ENCODE measurements at regions not wholly inside any gene's neighbourhood (a gene's known extent, or its start where the extent isn't known, plus 50 kb on each side); places are given as distances from the start of the nearest gene placed in this dataset.
"Not testable (repeated sequence)": the region's sequence is repeated elsewhere in the genome, so short reads cannot be mapped to it uniquely, and the experiment has no call there.

DNA sequence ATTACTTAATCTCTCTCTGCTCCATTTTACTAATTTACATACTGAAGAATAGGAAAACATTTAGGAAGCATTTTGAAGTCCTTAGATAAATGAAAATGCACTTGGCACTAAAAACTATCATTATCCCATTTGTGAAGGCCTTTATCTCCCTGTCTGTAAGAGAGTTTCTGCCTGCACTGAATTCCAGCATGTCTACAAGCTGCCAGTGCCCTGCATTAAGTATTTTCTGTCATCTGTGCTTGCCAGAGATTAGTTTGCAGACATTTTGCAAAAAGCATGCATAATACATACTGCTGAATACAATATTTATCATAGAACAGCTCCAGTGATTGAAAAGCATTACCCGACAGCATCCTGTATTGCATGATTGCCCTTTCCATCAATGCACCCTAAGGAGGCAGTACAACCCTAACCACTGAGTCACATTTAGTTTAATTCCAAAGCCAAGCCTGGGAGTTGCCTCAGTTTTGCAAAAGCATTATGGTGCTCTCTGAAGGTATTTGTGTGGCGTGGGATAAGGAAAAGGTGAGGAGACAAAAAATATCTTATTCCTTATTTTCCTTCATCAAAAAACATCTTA, 280.2 kb upstream of the TOM1L1 start:
- Histone ChIP-seq H3K9ac (ENCODE audit: insufficient read depth, low read length) (no peak overlapping the region), H3K4me2 (ENCODE audit: extremely low read depth, insufficient read depth, low read length) (no peak overlapping the region), H4K20me1 (ENCODE audit: control insufficient read depth, extremely low read depth, insufficient read depth, low read length) (no peaks in the 10 kb centered on the region), H3K4me3 (replicated peaks in 1 of 4; ENCODE audit: control extremely low read depth in 1 of 4, insufficient read depth in 1 of 4, low read depth in 3 of 4, low read length in 4 of 4) (no peak overlapping the region), H3K4me1 (ENCODE audit: control insufficient read depth, extremely low read depth, insufficient read depth, low read length) (no peaks in the 10 kb centered on the region), H3K9me3 (ENCODE audit: control insufficient read depth, insufficient read depth, low read depth, low read length) (no peaks in the 10 kb centered on the region), H3K27ac (ENCODE audit: insufficient read depth, low read length) (no peak overlapping the region), H3K36me3 (ENCODE audit: control insufficient read depth, insufficient read depth, low read length) (no peaks in the 10 kb centered on the region), H2AFZ (ENCODE audit: low read length) (no peak overlapping the region), H3K27me3 (ENCODE audit: control insufficient read depth, insufficient read depth, low read length) (no peaks in the 10 kb centered on the region), H3K79me2 (ENCODE audit: control insufficient read depth, insufficient read depth, low read length) (no peaks in the 10 kb centered on the region)
- TF ChIP-seq CTCF (conservative IDR thresholded peaks at IDR 0.05 in 1 of 2, IDR thresholded peaks at IDR 0.05 in 1 of 2; ENCODE audit: low read depth in 1 of 2, low read length in 2 of 2) (no peak), EZH2 (IDR thresholded peaks at IDR 0.05; ENCODE audit: low read length, missing control alignments) (no peak)
- no peak for DNase-seq (ENCODE audit: low read depth in 2 of 2)

DNA sequence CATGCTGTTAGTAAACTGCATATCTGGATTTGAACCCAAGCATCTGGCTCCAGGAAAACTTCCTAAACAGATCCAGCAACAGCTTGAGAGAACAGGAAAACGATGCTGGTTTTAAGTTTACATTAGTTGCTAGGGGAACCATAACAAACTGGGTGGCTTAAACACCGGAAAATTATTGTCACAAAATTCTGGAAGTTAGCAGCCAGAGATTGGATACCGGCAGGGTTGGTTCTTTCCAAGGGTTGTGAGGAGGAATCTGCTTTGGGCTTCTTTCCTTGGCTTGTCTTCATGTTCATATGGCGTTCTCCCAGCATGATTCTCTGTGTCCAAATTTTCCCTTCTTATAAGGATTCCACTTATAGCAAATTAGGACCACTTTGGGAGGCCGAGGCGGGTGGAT, 276.9 kb upstream of the TOM1L1 start:
- H3K9ac ChIP-seq (ENCODE audit: insufficient read depth, low read length) = no peak overlapping the region
- no peak for TF ChIP-seq EZH2 (IDR thresholded peaks at IDR 0.05; ENCODE audit: low read length, missing control alignments)
- no peak for TF ChIP-seq CTCF (conservative IDR thresholded peaks at IDR 0.05 in 1 of 2, IDR thresholded peaks at IDR 0.05 in 1 of 2; ENCODE audit: low read depth in 1 of 2, low read length in 2 of 2)
- DNase-seq (ENCODE audit: low read depth in 2 of 2) = no peak
- H3K27me3 ChIP-seq (ENCODE audit: control insufficient read depth, insufficient read depth, low read length) = no peaks in the 10 kb centered on the region
- H4K20me1 ChIP-seq (ENCODE audit: control insufficient read depth, extremely low read depth, insufficient read depth, low read length) = no peaks in the 10 kb centered on the region
- no peak overlapping the region for H2AFZ ChIP-seq (ENCODE audit: low read length)
- H3K4me2 ChIP-seq (ENCODE audit: extremely low read depth, insufficient read depth, low read length) = no peak overlapping the region
- H3K36me3 ChIP-seq (ENCODE audit: control insufficient read depth, insufficient read depth, low read length) = no peaks in the 10 kb centered on the region
- H3K27ac ChIP-seq (ENCODE audit: insufficient read depth, low read length) = no peak overlapping the region
- no peaks in the 10 kb centered on the region for H3K79me2 ChIP-seq (ENCODE audit: control insufficient read depth, insufficient read depth, low read length)
- H3K4me3 ChIP-seq (replicated peaks in 1 of 4; ENCODE audit: control extremely low read depth in 1 of 4, insufficient read depth in 1 of 4, low read depth in 3 of 4, low read length in 4 of 4) = no peak overlapping the region
- H3K4me1 ChIP-seq (ENCODE audit: control insufficient read depth, extremely low read depth, insufficient read depth, low read length) = no peaks in the 10 kb centered on the region
- no peaks in the 10 kb centered on the region for H3K9me3 ChIP-seq (ENCODE audit: control insufficient read depth, insufficient read depth, low read depth, low read length)

DNA sequence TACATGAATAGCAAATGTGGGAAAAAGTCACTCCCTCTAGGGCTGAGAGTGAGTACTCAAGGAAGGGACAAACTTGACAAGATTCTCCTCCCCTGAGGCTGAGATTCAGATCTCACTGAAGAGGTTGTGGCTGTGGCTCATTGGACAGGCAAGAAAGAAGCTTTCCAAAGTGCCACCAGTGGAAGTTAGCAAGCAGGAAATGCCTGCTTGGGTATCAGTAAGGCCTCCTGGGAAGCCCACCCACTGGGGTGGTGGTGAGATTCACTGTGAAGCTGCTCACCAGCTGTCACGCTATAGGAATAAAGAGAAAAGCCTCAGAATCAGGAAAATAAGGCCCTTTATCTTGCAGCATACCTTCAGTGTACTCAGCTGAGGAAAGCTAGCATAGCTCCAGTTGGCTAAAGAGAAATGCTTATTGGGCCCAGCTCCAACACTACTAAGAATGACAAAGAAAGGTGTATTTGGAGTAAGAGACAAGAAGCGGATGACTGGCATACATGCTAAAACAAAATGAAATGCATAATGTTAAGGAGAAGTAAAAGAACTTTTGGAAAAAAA, 274.4 kb upstream of the TOM1L1 start:
- Histone ChIP-seq H2AFZ (ENCODE audit: low read length) (no peak overlapping the region), H4K20me1 (ENCODE audit: control insufficient read depth, extremely low read depth, insufficient read depth, low read length) (no peaks in the 10 kb centered on the region), H3K4me2 (ENCODE audit: extremely low read depth, insufficient read depth, low read length) (no peak overlapping the region), H3K79me2 (ENCODE audit: control insufficient read depth, insufficient read depth, low read length) (no peaks in the 10 kb centered on the region), H3K27ac (ENCODE audit: insufficient read depth, low read length) (no peak overlapping the region), H3K4me1 (ENCODE audit: control insufficient read depth, extremely low read depth, insufficient read depth, low read length) (no peaks in the 10 kb centered on the region), H3K9me3 (ENCODE audit: control insufficient read depth, insufficient read depth, low read depth, low read length) (no peaks in the 10 kb centered on the region), H3K4me3 (replicated peaks in 1 of 4; ENCODE audit: control extremely low read depth in 1 of 4, insufficient read depth in 1 of 4, low read depth in 3 of 4, low read length in 4 of 4) (no peak overlapping the region), H3K36me3 (ENCODE audit: control insufficient read depth, insufficient read depth, low read length) (no peaks in the 10 kb centered on the region), H3K27me3 (ENCODE audit: control insufficient read depth, insufficient read depth, low read length) (no peaks in the 10 kb centered on the region), H3K9ac (ENCODE audit: insufficient read depth, low read length) (no peak overlapping the region)
- TF ChIP-seq EZH2 (IDR thresholded peaks at IDR 0.05; ENCODE audit: low read length, missing control alignments) (no peak), CTCF (conservative IDR thresholded peaks at IDR 0.05 in 1 of 2, IDR thresholded peaks at IDR 0.05 in 1 of 2; ENCODE audit: low read depth in 1 of 2, low read length in 2 of 2) (no peak)
- DNase-seq (ENCODE audit: low read depth in 2 of 2) = no peak

DNA sequence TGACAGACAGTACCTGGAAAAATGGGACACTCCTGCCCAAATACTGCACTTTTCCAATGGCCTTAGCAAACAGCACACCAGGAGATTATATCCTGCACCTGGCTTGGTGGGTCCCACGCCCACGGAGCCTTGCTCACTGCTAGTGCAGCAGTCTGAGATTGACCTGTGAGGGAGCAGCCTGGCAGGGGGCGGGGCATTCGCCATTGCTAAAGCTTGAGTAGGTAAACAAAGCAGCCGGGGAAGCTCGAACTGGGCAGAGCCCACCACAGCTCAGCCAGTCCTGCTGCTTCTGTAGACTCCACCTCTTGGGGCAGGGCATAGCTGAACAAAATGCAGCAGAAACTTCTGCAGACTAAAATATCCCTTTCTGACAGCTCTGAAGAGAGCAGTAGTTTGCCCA, 261.2 kb upstream of the TOM1L1 start:
- not testable (repeated sequence) for H3K36me3 ChIP-seq (ENCODE audit: control insufficient read depth, insufficient read depth, low read length); H3K27ac ChIP-seq (ENCODE audit: insufficient read depth, low read length); H3K79me2 ChIP-seq (ENCODE audit: control insufficient read depth, insufficient read depth, low read length); H3K9ac ChIP-seq (ENCODE audit: insufficient read depth, low read length); H4K20me1 ChIP-seq (ENCODE audit: control insufficient read depth, extremely low read depth, insufficient read depth, low read length); H2AFZ ChIP-seq (ENCODE audit: low read length); H3K4me1 ChIP-seq (ENCODE audit: control insufficient read depth, extremely low read depth, insufficient read depth, low read length); DNase-seq (ENCODE audit: low read depth in 2 of 2); H3K27me3 ChIP-seq (ENCODE audit: control insufficient read depth, insufficient read depth, low read length); H3K9me3 ChIP-seq (ENCODE audit: control insufficient read depth, insufficient read depth, low read depth, low read length); H3K4me3 ChIP-seq (replicated peaks in 1 of 4; ENCODE audit: control extremely low read depth in 1 of 4, insufficient read depth in 1 of 4, low read depth in 3 of 4, low read length in 4 of 4); H3K4me2 ChIP-seq (ENCODE audit: extremely low read depth, insufficient read depth, low read length)
